AG09319 (cell line): ENCODE measurements at regions not wholly inside any gene's neighbourhood (a gene's known extent, or its start where the extent isn't known, plus 50 kb on each side); places are given as distances from the start of the nearest gene placed in this dataset.

ENCODE experiments used
- DNase-seq: peaks from one replicate; pipeline ENCODE4 v3.0.0-alpha.2; 2010; ENCODE audit warnings: low read depth; ENCODE audit errors: extremely low read depth
- TF ChIP-seq, protein P1 (sequence below): IDR thresholded peaks from 2 replicates; pipeline ENCODE4 v1.5.1; 2011; ENCODE audit warnings: low read depth, mild to moderate bottlenecking, inconsistent platforms, low read length, moderate library complexity

- TF ChIP-seq, protein P1, sequence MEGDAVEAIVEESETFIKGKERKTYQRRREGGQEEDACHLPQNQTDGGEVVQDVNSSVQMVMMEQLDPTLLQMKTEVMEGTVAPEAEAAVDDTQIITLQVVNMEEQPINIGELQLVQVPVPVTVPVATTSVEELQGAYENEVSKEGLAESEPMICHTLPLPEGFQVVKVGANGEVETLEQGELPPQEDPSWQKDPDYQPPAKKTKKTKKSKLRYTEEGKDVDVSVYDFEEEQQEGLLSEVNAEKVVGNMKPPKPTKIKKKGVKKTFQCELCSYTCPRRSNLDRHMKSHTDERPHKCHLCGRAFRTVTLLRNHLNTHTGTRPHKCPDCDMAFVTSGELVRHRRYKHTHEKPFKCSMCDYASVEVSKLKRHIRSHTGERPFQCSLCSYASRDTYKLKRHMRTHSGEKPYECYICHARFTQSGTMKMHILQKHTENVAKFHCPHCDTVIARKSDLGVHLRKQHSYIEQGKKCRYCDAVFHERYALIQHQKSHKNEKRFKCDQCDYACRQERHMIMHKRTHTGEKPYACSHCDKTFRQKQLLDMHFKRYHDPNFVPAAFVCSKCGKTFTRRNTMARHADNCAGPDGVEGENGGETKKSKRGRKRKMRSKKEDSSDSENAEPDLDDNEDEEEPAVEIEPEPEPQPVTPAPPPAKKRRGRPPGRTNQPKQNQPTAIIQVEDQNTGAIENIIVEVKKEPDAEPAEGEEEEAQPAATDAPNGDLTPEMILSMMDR: no peak
- DNase-seq: no peak
These were observed 65.4 kb upstream of the ARAP3 start for GRCh38 chr5:141747152-141748141.

DNA sequence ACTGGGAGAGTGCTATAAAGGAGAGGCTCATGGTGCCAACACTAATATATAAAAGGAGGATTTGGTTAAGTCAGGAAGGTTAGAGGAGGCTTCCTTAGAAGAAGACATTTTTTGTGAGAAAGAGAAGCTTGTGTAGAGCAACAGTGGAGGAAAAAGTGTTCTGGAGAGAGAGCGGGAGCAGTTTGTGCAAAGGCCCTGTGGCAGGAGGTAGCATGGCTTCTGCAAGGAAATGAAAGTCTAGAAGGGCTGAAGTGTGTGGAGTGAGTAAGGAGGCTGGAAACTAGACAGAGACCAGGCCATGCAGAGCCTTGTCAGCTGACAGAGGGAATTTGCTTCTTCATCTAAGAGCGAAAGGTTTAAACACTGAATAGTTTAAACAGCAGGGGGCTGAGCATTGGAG, 64.4 kb upstream of the ARAP3 start:
- TF ChIP-seq, protein P1: no peak
- DNase-seq: no peak

GRCh38 chr5:141745390-141745789, 63.4 kb upstream of the ARAP3 start:
- TF ChIP-seq, protein P1: no peak
- no peak for DNase-seq

DNA sequence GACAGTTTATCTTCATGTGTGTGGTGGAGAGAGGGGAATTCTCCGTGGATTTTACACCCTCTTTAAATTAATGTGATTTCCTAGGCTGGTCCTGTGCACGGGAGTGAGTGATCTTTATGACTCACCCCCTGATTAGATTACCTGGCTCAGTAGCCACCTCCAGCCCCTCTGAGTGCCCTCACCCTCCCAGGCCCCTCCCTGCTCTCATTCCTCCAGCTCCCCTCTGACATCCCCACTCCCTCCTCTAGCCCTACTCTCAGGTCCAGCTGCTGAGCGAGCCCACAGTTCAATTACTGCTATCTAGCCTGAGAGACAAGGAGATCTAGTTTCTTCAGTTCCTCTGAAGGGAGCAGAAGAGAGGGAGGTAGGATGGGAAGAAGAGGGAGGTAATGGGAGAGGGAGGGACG, 61.8 kb upstream of the ARAP3 start:
- DNase-seq: no peak
- TF ChIP-seq, protein P1: no peak

DNA sequence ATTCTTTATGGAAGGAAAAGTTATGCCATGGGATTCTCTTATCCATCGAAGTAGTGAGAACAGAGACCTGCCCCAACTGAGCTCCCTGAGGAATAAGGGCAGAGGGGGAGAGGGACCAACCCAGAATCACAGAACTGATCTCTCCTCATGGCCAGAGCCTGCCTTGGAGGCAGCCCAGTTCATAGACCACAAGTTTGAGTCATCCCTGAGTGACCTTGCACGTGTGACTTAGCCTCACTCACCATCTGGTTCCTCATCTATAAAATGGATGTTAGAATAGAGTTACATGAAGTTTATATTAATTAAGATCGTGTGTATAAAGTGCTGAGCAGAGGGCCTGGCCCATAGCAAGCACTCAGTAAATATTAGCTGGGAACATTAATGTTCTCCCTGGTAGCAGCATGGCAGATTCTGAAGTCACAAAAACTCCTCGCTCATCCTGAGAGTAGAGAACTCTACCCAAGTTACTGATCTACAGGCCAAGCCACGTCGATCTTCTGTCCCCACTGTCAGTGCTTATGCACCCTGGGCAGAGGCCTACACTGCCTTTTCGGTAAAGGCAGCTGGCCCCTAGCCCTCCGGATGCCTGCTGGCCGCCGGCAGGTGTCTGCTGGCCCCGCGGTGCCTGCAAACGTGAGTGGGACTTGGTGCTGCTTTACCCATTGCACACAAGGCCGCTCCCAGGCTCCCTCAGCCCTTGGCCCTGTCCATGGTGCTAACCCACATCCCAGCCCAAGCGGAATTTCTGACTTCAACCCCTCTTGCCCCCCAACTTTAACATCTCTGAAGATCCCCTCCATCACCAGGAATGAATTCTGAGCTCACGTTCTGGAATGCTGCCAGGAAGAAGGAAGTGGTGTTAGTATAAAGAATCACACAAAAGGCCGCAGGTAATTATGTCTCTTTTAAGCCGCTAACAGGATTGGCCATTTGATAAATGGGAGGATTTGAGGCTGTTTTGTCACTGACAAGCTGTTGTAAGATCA, 61.1 kb upstream of the ARAP3 start:
- DNase-seq: no peak
- TF ChIP-seq, protein P1: no peak

DNA sequence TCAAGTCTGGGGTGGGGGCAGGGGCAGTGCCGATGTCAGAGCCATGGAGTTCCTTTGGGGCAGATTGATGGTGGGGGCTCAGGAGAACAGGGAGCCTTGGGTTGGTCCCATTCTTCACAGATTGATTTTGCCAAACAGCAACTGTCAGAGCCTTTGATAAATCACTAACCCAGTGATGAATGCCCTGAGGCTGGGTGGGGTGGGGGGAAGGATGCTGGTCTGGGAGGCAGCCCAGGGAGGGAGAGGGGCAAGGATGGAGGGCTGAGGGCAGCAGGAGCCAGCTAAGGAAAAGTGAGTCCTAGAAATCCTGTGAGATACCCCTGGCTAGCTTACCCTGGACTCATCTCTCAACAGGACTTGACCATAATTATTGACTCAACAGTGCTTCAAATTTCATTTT, 60.1 kb upstream of the ARAP3 start:
- no peak for DNase-seq
- TF ChIP-seq, protein P1: no peak
